T47D (cell line): ENCODE measurements at regions not wholly inside any gene's neighbourhood (a gene's known extent, or its start where the extent isn't known, plus 50 kb on each side); places are given as distances from the start of the nearest gene placed in this dataset.

Experiments
- DNase-seq, 2 experiments: peaks; one replicate each; pipeline versions ENCODE4 v3.0.0 to v3.0.0-alpha.2; 2011 to 2012; ENCODE audit warnings: low read depth in 1 of 2, low spot score in 1 of 2
- JUND ChIP-seq: IDR thresholded peaks from 2 replicates; pipeline ENCODE4 v1.6.1; 2012; ENCODE audit warnings: low read depth
- in situ Hi-C: cut with HindIII; loops from 2 replicates; pipeline ENCODE4 v1.10.0; 2016; ENCODE audit warnings: low sequenced_read_pairs, low pct_unique_long_range_greater_than_20kb

- no peak for DNase-seq
- in situ Hi-C loops = no loop called here
- TF ChIP-seq JUND = no peak
Observed at GRCh38 chr2:236744281-236744705, 174.7 kb downstream of the ACKR3 start.

DNA sequence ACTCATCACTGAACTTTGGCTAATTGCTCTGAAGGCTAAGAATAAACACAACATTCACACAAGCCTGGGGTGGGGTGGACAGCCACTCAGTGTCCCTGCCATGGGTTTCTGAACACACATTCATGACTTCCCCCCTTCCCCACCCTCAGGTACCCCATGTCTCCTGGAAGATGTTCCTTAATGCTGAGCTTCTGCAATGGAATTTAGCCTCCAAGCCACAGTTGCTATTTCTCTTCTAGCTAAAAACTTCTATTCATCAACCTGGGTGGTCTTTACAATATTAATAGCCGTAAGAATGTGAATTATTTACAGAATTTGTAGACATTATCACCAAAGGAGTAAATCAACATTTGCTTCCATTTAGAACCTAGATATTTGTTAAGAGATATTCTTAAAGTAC, 175.1 kb downstream of the ACKR3 start:
- no peak for DNase-seq
- TF ChIP-seq JUND = no peak
- in situ Hi-C loops = no loop called here

GRCh38 chr2:236745420-236746210, 176.0 kb downstream of the ACKR3 start:
- in situ Hi-C loops = no loop called here
- TF ChIP-seq JUND = peak; percentile 77
- peak; percentile 59 to 84 for DNase-seq

DNA sequence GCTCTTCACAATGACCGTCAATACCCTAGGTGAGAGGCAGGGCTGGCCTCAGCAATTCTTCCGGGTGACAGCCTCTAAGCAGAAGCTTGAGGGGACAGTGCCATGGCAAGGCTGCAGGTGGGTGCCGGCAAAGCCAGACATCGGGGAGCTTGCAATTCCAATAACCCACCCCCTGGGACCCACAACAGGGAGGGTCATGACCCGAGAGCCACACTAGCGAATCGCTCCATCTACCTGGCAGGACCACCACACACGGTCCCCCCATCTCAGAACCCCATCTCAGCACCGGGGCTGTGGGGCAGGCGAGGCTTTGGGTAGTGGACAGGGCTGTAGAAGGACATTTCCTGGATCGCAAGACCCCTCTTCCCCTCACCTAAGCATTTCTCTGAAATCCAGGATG, 177.2 kb downstream of the ACKR3 start:
- in situ Hi-C loops = no loop called here
- no peak for TF ChIP-seq JUND
- no peak for DNase-seq

GRCh38 chr2:236747426-236747825, 177.8 kb downstream of the ACKR3 start:
- DNase-seq = no peak
- in situ Hi-C loops = no loop called here
- no peak for TF ChIP-seq JUND

GRCh38 chr2:236747925-236748324, 178.3 kb downstream of the ACKR3 start:
- in situ Hi-C loops = no loop called here
- TF ChIP-seq JUND = no peak
- DNase-seq = no peak

GRCh38 chr2:236748385-236748784, 178.8 kb downstream of the ACKR3 start:
- TF ChIP-seq JUND = no peak
- DNase-seq = no peak
- in situ Hi-C loops = no loop called here

DNA sequence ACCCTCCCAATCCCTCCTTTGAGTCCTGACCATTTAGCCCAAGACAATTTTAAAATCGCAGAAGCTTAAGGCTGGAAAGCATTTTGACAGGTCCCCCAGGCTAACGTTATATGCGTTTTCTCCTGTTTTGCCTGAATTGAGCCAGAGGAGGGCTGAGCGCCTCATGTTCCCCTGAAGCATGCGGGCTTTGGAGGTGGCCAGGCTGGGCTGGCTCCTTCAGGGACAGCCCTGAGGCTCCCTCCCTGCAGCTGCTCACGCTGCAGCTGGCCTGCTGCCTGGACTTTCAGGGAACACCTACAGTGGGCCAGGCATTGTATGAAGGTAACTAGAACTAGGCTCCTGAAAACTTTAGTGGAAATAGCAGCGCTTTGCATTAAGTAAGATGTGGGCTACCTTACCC, 179.2 kb downstream of the ACKR3 start:
- in situ Hi-C loops = no loop called here
- TF ChIP-seq JUND = no peak
- no peak for DNase-seq

DNA sequence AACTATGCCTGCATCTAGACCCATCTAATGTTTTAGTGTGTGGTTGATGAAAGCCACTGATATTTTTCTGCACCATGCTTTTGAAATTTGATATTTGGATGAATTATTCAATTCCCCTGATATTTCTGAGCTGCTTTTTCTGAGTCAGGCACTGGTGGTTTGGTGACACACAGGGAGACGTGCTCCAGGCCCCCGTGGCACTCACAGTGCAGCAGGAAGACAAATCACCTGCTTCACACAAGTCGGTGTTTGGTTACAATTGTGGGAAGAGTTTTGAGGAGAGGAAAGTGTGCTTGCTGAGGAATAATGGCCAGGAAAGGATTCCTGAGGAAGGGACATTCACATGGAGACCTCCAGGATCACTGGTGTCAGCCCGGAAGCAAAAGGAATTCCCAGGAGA, 179.7 kb downstream of the ACKR3 start:
- in situ Hi-C loops = no loop called here
- no peak for DNase-seq
- TF ChIP-seq JUND = no peak

GRCh38 chr2:236752096-236752495, 182.5 kb downstream of the ACKR3 start:
- no peak for TF ChIP-seq JUND
- in situ Hi-C loops = no loop called here

DNA sequence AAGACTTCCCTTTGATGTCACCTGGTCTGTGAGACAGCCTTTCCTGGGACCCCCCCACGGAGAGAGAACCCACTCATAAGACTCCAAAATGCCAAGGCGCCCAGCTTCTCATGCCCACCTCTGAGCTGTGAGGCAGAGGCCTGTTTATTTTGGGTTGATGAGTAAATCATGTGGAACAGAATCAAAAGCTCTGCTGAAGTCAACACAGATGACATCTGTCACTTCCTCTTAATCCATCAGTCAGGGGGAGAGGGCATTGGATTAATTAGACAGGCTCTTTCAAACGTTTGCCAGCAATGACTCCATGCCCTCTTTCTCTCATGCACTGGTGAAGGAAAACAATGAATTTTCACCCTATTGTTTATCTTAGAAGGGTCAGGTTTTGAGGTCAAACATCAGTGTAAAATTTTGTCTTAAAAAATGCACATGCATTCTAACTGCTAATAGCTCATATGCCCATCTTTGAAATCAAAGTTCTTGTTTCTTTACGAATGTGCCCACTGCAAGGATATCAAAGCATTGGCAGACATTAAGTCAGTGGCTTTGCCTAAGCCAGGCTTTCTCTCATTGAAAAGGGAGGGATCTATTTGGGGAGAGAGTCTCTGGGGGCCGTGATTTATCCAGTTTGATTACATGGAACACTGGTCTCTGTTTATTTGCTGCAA, 184.1 kb downstream of the ACKR3 start:
- no peak for TF ChIP-seq JUND
- in situ Hi-C loops = no loop called here
- no peak for DNase-seq

More at GRCh38 chr2:236752096-236752495, 182.5 kb downstream of the ACKR3 start:
- DNase-seq = no peak

DNA sequence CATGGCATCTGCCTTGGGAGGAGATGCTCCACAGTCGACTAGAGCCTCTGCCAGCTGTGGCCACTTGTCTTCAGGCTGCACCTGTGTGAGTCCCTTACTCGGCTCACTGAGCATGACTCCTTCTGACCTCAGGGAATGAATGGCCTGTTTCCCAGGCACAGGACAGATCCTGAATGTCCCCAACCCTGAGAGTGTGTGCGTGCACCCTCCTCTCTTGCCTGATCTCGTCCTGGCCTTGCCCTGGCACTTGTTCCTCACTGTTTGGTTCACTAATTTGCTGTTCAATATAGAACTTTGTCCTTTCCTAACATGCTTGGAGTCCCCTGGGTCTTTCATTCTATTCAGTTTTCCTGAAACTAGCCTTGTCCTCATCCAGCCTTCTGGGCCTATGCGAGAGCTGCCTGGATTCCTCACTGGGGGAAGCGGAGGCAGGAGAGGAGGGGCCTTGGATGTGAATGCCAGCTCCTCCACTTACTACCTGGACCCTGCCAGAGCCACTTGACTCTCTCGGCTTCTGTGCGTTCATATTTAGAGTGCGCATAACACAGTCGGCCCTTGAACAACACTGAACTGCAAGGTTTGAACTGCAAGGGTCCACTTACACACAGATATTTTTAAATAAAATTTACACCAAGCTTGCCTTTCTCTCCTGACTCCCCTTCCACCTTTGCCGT, 184.8 kb downstream of the ACKR3 start:
- in situ Hi-C loops = no loop called here
- no peak for DNase-seq
- no peak for TF ChIP-seq JUND

DNA sequence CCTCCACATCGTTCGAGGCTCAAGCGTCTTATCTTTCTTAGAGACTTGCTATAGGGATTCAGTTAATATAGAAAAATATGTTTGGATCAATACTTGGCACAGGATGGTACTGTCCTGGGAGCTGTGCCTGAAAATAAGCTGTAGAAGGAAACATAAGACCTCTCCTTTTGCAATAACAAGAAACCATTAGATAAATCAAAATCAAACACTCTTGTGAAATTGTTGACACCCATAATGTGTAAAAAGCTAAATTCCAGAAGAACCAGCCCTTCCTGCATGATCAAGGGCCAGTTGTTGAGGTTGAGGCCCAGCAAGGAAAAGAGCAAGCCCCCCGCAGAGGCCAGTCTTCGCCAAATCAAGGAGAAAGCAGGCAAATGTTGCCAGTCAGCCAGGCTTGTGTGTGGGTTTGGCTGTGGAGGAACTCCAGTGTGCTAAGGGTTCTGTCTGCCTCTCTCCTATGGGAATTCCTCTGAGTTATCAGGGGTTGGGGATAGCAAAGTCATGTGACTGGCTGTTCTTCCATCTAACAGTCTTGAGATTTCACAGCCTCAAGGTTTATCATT, 185.7 kb downstream of the ACKR3 start:
- TF ChIP-seq JUND = no peak
- DNase-seq = no peak

More for the DNA sequence above, 185.7 kb downstream of the ACKR3 start:
- in situ Hi-C loops = no loop called here
